DND-41 (cell line): ENCODE measurements at regions not wholly inside any gene's neighbourhood (a gene's known extent, or its start where the extent isn't known, plus 50 kb on each side); places are given as distances from the start of the nearest gene placed in this dataset.

ENCODE experiments used
- CTCF ChIP-seq: IDR thresholded peaks from 2 replicates; pipeline ENCODE4 v1.5.1; 2012; ENCODE audit warnings: borderline replicate concordance, low read length, moderate library complexity, mild to moderate bottlenecking; ENCODE audit not compliant: poor library complexity, severe bottlenecking; ENCODE audit errors: extremely low read depth
- EZH2 ChIP-seq: IDR thresholded peaks from 3 replicates; pipeline ENCODE4 v1.6.1; 2012; ENCODE audit warnings: borderline replicate concordance, low read depth, mild to moderate bottlenecking, moderate library complexity, low read length, inconsistent platforms; ENCODE audit not compliant: severe bottlenecking

GRCh38 chr14:23866269-23866668 is 87.3 kb upstream of the DHRS4 start:
- TF ChIP-seq CTCF: no peak
- no peak for TF ChIP-seq EZH2
